OCI-LY1 (cell line): ENCODE measurements at regions not wholly inside any gene's neighbourhood (a gene's known extent, or its start where the extent isn't known, plus 50 kb on each side); places are given as distances from the start of the nearest gene placed in this dataset.

Experiments
- H2AFZ ChIP-seq: fragments of 200-600 bp; sonication (generic), shearing (Covaris generic); 2 replicates; pipeline ENCODE4 v1.6.0; 2014; ENCODE audit warnings: antibody characterized with exemption, mild to moderate bottlenecking, low read length
- H3F3A ChIP-seq: fragments of 200-600 bp; sonication (generic), shearing (Covaris generic); 2 replicates; pipeline ENCODE4 v1.6.0; 2014; ENCODE audit warnings: mild to moderate bottlenecking, antibody characterized with exemption, low read length, moderate library complexity; ENCODE audit not compliant: insufficient read depth
- H3K27ac ChIP-seq: fragments of 200-600 bp; sonication (generic); 2 replicates; pipeline ENCODE4 v1.5.1; 2014; ENCODE audit warnings: low read length, mixed run types, mild to moderate bottlenecking, low read depth; ENCODE audit not compliant: poor library complexity, severe bottlenecking
- H3K27me3 ChIP-seq: fragments of 200-600 bp; sonication (generic); 2 replicates; pipeline ENCODE4 v1.6.0; 2014; ENCODE audit warnings: antibody characterized with exemption, mild to moderate bottlenecking, low read length, moderate library complexity; ENCODE audit not compliant: insufficient read depth
- H3K36me3 ChIP-seq: fragments of 200-600 bp; sonication (generic); 2 replicates; pipeline ENCODE4 v1.6.1; 2014; ENCODE audit warnings: mild to moderate bottlenecking, antibody characterized with exemption, low read length, moderate library complexity, mixed read lengths; ENCODE audit not compliant: insufficient read depth
- H3K4me1 ChIP-seq: fragments of 200-600 bp; sonication (generic); 2 replicates; pipeline ENCODE4 v1.5.1; 2014; ENCODE audit warnings: mild to moderate bottlenecking, low read length, moderate library complexity; ENCODE audit not compliant: insufficient read depth, severe bottlenecking
- H3K4me2 ChIP-seq: fragments of 200-600 bp; sonication (generic), shearing (Covaris generic); 2 replicates; pipeline ENCODE4 v1.6.1; 2014; ENCODE audit warnings: low read length
- H3K4me3 ChIP-seq: fragments of 200-600 bp; sonication (generic); 2 replicates; pipeline ENCODE4 v1.5.1; 2014; ENCODE audit warnings: low read length, low read depth, mild to moderate bottlenecking, mixed read lengths; ENCODE audit not compliant: poor library complexity, severe bottlenecking
- H3K79me2 ChIP-seq: fragments of 200-600 bp; shearing (Covaris generic); 2 replicates; pipeline ENCODE4 v1.6.1; 2016; ENCODE audit warnings: mixed run types, low read length, mixed read lengths; ENCODE audit not compliant: insufficient read depth
- H3K9ac ChIP-seq: fragments of 200-600 bp; sonication (generic), shearing (Covaris generic); 2 replicates; pipeline ENCODE4 v1.6.1; 2014; ENCODE audit warnings: mild to moderate bottlenecking, low read length, mixed read lengths
- H3K9me2 ChIP-seq: fragments of 200-600 bp; sonication (generic), shearing (Covaris generic); 2 replicates; pipeline ENCODE4 v1.6.1; 2014; ENCODE audit warnings: low read depth, mild to moderate bottlenecking, low read length, mixed read lengths
- H3K9me3 ChIP-seq: fragments of 200-600 bp; shearing (Covaris generic); 2 replicates; pipeline ENCODE4 v1.6.1; 2014; ENCODE audit warnings: low read length, mixed read lengths
- H4K20me1 ChIP-seq: fragments of 200-600 bp; sonication (generic), shearing (Covaris generic); 2 replicates; pipeline ENCODE4 v1.6.0; 2016; ENCODE audit warnings: mild to moderate bottlenecking, low read length; ENCODE audit not compliant: insufficient read depth
- CTCF ChIP-seq: fragments of 200-600 bp; sonication (generic), shearing (Covaris generic); IDR thresholded peaks from 2 replicates; pipeline ENCODE4 v1.5.1; 2017; ENCODE audit warnings: mild to moderate bottlenecking, antibody characterized with exemption, low read length, moderate library complexity, mixed read lengths
- EZH2 ChIP-seq: fragments of 200-600 bp; sonication (generic), shearing (Covaris generic); IDR thresholded peaks from 2 replicates; pipeline ENCODE4 v1.8.0; 2017; ENCODE audit warnings: borderline replicate concordance, mixed run types, mild to moderate bottlenecking, antibody characterized with exemption, low read length, moderate library complexity, mixed read lengths

- H3K4me1 ChIP-seq = no peaks in the 10 kb centered on the region
- no peak overlapping the region for H3K4me3 ChIP-seq
- H3F3A ChIP-seq = no peaks in the 10 kb centered on the region
- H3K27ac ChIP-seq = no peak overlapping the region
- no peaks in the 10 kb centered on the region for H3K36me3 ChIP-seq
- no peaks in the 10 kb centered on the region for H3K27me3 ChIP-seq
- TF ChIP-seq CTCF (no peak), EZH2 (no peak)
- H3K4me2 ChIP-seq = no peak overlapping the region
- H3K9me3 ChIP-seq = no peaks in the 10 kb centered on the region
- no peaks in the 10 kb centered on the region for H4K20me1 ChIP-seq
- no peak overlapping the region for H3K9ac ChIP-seq
- H3K79me2 ChIP-seq = no peaks in the 10 kb centered on the region
- no peaks in the 10 kb centered on the region for H3K9me2 ChIP-seq
- no peak overlapping the region for H2AFZ ChIP-seq
Observed at GRCh38 chr4:164068392-164068791, 573.9 kb downstream of the TMA16 start.

- no peaks in the 10 kb centered on the region for H3K27me3 ChIP-seq
- H3K4me2 ChIP-seq = no peak overlapping the region
- TF ChIP-seq CTCF = no peak
- no peak for TF ChIP-seq EZH2
- H2AFZ ChIP-seq = no peak overlapping the region
- H3F3A ChIP-seq = no peaks in the 10 kb centered on the region
- no peaks in the 10 kb centered on the region for H3K36me3 ChIP-seq
- no peaks in the 10 kb centered on the region for H3K9me2 ChIP-seq
- H3K79me2 ChIP-seq = no peaks in the 10 kb centered on the region
- no peak overlapping the region for H3K27ac ChIP-seq
- H3K4me1 ChIP-seq = no peaks in the 10 kb centered on the region
- H3K9ac ChIP-seq = no peak overlapping the region
- no peaks in the 10 kb centered on the region for H3K9me3 ChIP-seq
- no peak overlapping the region for H3K4me3 ChIP-seq
- no peaks in the 10 kb centered on the region for H4K20me1 ChIP-seq
Observed at GRCh38 chr4:164070625-164071024, 576.1 kb downstream of the TMA16 start.

GRCh38 chr4:164081371-164081770 lies 586.9 kb downstream of the TMA16 start:
- H3K9me3 ChIP-seq = no peaks in the 10 kb centered on the region
- H3K4me2 ChIP-seq = no peak overlapping the region
- no peak overlapping the region for H3K4me3 ChIP-seq
- no peaks in the 10 kb centered on the region for H3K79me2 ChIP-seq
- no peaks in the 10 kb centered on the region for H3K27me3 ChIP-seq
- H4K20me1 ChIP-seq = no peaks in the 10 kb centered on the region
- H3K36me3 ChIP-seq = no peaks in the 10 kb centered on the region
- no peaks in the 10 kb centered on the region for H3K9me2 ChIP-seq
- no peak overlapping the region for H3K9ac ChIP-seq
- no peak for TF ChIP-seq EZH2
- no peak overlapping the region for H3K27ac ChIP-seq
- no peaks in the 10 kb centered on the region for H3K4me1 ChIP-seq
- no peaks in the 10 kb centered on the region for H3F3A ChIP-seq
- no peak overlapping the region for H2AFZ ChIP-seq

- H3F3A ChIP-seq = no peaks in the 10 kb centered on the region
- no peaks in the 10 kb centered on the region for H3K27me3 ChIP-seq
- no peak overlapping the region for H3K4me3 ChIP-seq
- H3K79me2 ChIP-seq = no peaks in the 10 kb centered on the region
- no peaks in the 10 kb centered on the region for H3K4me1 ChIP-seq
- no peak overlapping the region for H2AFZ ChIP-seq
- H3K9me2 ChIP-seq = no peaks in the 10 kb centered on the region
- H3K4me2 ChIP-seq = no peak overlapping the region
- H3K36me3 ChIP-seq = no peaks in the 10 kb centered on the region
- no peak overlapping the region for H3K9ac ChIP-seq
- H4K20me1 ChIP-seq = no peaks in the 10 kb centered on the region
- no peak overlapping the region for H3K27ac ChIP-seq
- H3K9me3 ChIP-seq = no peaks in the 10 kb centered on the region
- no peak for TF ChIP-seq CTCF
- TF ChIP-seq EZH2 = no peak
Observed at GRCh38 chr4:164081801-164082200, 587.3 kb downstream of the TMA16 start.
